ENCODE measurements at regions not wholly inside any gene's neighbourhood (a gene's known extent, or its start where the extent isn't known, plus 50 kb on each side); places are given as distances from the start of the nearest gene placed in this dataset.

DNA sequence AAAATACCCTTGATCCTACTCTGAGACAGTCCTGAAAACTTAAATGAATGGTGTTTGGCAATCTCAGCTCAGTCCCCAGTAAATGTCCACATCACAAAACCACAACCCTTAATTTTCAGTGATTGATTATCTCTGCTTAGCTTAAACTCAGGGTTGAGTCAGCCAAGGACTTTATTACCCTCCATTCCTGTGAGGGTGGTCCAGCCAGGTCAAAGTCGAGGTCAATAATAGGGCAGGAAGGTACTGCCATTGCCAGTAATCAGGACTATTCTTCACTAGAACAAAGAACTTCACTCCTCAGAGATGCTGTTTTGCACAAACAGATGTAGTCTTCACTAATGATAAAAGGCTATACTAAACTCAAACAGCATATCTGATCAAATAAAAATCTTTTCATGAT is 499.4 kb downstream of the ISL1 start:
- TF ChIP-seq, protein P1, sequence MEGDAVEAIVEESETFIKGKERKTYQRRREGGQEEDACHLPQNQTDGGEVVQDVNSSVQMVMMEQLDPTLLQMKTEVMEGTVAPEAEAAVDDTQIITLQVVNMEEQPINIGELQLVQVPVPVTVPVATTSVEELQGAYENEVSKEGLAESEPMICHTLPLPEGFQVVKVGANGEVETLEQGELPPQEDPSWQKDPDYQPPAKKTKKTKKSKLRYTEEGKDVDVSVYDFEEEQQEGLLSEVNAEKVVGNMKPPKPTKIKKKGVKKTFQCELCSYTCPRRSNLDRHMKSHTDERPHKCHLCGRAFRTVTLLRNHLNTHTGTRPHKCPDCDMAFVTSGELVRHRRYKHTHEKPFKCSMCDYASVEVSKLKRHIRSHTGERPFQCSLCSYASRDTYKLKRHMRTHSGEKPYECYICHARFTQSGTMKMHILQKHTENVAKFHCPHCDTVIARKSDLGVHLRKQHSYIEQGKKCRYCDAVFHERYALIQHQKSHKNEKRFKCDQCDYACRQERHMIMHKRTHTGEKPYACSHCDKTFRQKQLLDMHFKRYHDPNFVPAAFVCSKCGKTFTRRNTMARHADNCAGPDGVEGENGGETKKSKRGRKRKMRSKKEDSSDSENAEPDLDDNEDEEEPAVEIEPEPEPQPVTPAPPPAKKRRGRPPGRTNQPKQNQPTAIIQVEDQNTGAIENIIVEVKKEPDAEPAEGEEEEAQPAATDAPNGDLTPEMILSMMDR (conservative IDR thresholded peaks at IDR 0.05; ENCODE audit: low read depth, low read length): no peak
- no peak for TF ChIP-seq POLR2A (IDR thresholded peaks at IDR 0.05; ENCODE audit: low read depth, low read length)
- TF ChIP-seq MXI1 (IDR thresholded peaks at IDR 0.05; ENCODE audit: borderline replicate concordance, low read depth, low read length): no peak
- TF ChIP-seq, protein P2, sequence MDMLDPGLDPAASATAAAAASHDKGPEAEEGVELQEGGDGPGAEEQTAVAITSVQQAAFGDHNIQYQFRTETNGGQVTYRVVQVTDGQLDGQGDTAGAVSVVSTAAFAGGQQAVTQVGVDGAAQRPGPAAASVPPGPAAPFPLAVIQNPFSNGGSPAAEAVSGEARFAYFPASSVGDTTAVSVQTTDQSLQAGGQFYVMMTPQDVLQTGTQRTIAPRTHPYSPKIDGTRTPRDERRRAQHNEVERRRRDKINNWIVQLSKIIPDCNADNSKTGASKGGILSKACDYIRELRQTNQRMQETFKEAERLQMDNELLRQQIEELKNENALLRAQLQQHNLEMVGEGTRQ (IDR thresholded peaks at IDR 0.05; ENCODE audit: low read depth, low read length): no peak
- no peak for TF ChIP-seq MAZ (IDR thresholded peaks at IDR 0.05; ENCODE audit: borderline replicate concordance, low read depth, low read length)
- TF ChIP-seq CHD1 (IDR thresholded peaks at IDR 0.05; ENCODE audit: low read depth, low read length): no peak
- no peak for TF ChIP-seq CEBPB (IDR thresholded peaks at IDR 0.05; ENCODE audit: low read depth, low read length)
- no peak for TF ChIP-seq MAFK (IDR thresholded peaks at IDR 0.05; ENCODE audit: low read depth, low read length)
- TF ChIP-seq RAD21 (IDR thresholded peaks at IDR 0.05; ENCODE audit: low read length): no peak

Data from IMR-90 (cell line).